ENCODE measurements at regions not wholly inside any gene's neighbourhood (a gene's known extent, or its start where the extent isn't known, plus 50 kb on each side); places are given as distances from the start of the nearest gene placed in this dataset.

DNA sequence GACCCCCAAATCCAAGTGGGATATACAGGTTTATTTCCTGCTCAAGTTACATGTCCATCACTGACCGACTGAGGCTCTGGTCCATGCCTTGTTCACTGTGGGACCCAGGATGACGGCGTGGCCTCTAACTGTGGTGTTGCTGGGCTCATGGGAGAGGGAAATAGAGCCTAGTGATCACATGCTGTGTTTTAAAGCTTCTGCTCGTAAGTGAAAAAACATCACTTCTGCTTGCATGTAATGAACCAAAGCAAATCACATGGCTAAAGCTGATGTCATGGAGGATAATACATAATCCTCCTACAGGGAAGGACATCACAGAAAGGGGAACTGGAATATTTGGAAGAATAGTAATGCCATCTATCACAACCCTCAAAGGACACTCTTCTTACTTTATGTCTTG lies 107.6 kb downstream of the FASLG start:
- Histone ChIP-seq H3F3A (ENCODE audit: insufficient read depth, low read length) (no peaks in the 10 kb centered on the region), H3K4me2 (ENCODE audit: low read length) (no peak overlapping the region), H3K9ac (ENCODE audit: low read length) (no peak overlapping the region), H4K20me1 (ENCODE audit: insufficient read depth, low read length) (no peaks in the 10 kb centered on the region), H3K36me3 (ENCODE audit: insufficient read depth, low read length) (no peaks in the 10 kb centered on the region), H3K9me2 (ENCODE audit: low read depth, low read length) (no peaks in the 10 kb centered on the region), H3K27me3 (ENCODE audit: insufficient read depth, low read length) (no peaks in the 10 kb centered on the region), H3K4me3 (ENCODE audit: low read depth, low read length, poor library complexity, severe bottlenecking) (no peak overlapping the region), H3K27ac (ENCODE audit: low read depth, low read length, poor library complexity, severe bottlenecking) (no peak overlapping the region), H3K4me1 (ENCODE audit: insufficient read depth, low read length, severe bottlenecking) (no peaks in the 10 kb centered on the region), H3K9me3 (ENCODE audit: low read length) (no peaks in the 10 kb centered on the region), H2AFZ (ENCODE audit: low read length) (no peak overlapping the region), H3K79me2 (ENCODE audit: insufficient read depth, low read length) (no peaks in the 10 kb centered on the region)
- no peak for TF ChIP-seq EZH2 (IDR thresholded peaks at IDR 0.05; ENCODE audit: borderline replicate concordance, low read length)
- TF ChIP-seq, protein P1, sequence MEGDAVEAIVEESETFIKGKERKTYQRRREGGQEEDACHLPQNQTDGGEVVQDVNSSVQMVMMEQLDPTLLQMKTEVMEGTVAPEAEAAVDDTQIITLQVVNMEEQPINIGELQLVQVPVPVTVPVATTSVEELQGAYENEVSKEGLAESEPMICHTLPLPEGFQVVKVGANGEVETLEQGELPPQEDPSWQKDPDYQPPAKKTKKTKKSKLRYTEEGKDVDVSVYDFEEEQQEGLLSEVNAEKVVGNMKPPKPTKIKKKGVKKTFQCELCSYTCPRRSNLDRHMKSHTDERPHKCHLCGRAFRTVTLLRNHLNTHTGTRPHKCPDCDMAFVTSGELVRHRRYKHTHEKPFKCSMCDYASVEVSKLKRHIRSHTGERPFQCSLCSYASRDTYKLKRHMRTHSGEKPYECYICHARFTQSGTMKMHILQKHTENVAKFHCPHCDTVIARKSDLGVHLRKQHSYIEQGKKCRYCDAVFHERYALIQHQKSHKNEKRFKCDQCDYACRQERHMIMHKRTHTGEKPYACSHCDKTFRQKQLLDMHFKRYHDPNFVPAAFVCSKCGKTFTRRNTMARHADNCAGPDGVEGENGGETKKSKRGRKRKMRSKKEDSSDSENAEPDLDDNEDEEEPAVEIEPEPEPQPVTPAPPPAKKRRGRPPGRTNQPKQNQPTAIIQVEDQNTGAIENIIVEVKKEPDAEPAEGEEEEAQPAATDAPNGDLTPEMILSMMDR (IDR thresholded peaks at IDR 0.05; ENCODE audit: low read length) = no peak

DNA sequence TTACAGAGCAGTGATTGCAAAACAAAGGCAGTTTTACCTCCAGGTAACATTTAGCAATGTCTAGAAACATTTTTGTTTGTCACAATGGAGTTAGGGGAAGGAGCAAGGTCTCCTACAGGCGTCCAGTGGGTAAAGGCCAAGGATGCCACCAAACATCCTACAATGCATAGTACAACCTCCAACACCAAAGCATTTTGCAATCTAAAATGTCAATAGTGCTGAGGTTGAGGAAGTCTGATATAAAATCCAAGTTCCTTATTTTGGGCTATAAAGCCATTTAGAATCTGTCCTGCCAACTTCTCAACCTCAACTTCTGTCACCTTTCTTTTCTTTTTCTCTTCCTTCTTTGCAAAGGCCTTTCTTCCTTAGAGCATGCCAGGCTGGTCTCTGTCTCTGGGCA lies 111.2 kb downstream of the FASLG start:
- H3K4me1 ChIP-seq (ENCODE audit: insufficient read depth, low read length, severe bottlenecking) = no peaks in the 10 kb centered on the region
- no peaks in the 10 kb centered on the region for H3K79me2 ChIP-seq (ENCODE audit: insufficient read depth, low read length)
- TF ChIP-seq EZH2 (IDR thresholded peaks at IDR 0.05; ENCODE audit: borderline replicate concordance, low read length) = no peak
- TF ChIP-seq, protein P1 (IDR thresholded peaks at IDR 0.05; ENCODE audit: low read length) = no peak

DNA sequence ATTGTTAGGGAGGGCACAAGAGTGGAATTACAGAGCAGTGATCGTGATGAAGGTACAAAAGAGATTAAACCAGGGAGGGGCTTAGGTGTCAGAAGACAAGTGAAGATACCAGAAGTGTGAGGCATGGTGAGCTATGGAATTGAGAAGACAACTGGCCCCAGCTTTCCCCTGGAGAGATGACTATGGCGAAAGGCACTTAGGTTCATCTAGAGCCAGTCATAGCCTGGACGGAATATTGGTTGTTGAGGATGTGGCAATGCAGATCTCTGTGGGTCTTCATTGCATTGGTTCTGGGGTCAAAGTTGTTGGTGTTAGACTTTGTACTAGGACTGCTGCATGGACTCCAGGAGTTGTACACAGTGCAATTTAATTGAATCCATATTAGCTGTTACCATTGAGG lies 115.7 kb downstream of the FASLG start:
- peaks cover 11% of the 10 kb centered on the region for H3K4me1 ChIP-seq (ENCODE audit: insufficient read depth, low read length, severe bottlenecking)
- no peaks in the 10 kb centered on the region for H3K9me3 ChIP-seq (ENCODE audit: low read length)
- H3K27me3 ChIP-seq (ENCODE audit: insufficient read depth, low read length) = no peaks in the 10 kb centered on the region
- no peak overlapping the region for H3K4me2 ChIP-seq (ENCODE audit: low read length)
- no peak overlapping the region for H3K4me3 ChIP-seq (ENCODE audit: low read depth, low read length, poor library complexity, severe bottlenecking)
- H3K27ac ChIP-seq (ENCODE audit: low read depth, low read length, poor library complexity, severe bottlenecking) = no peak overlapping the region
- TF ChIP-seq EZH2 (IDR thresholded peaks at IDR 0.05; ENCODE audit: borderline replicate concordance, low read length) = no peak
- TF ChIP-seq, protein P1 (IDR thresholded peaks at IDR 0.05; ENCODE audit: low read length) = no peak
- no peaks in the 10 kb centered on the region for H3F3A ChIP-seq (ENCODE audit: insufficient read depth, low read length)
- H2AFZ ChIP-seq (ENCODE audit: low read length) = no peak overlapping the region
- H3K36me3 ChIP-seq (ENCODE audit: insufficient read depth, low read length) = no peaks in the 10 kb centered on the region
- no peaks in the 10 kb centered on the region for H3K9me2 ChIP-seq (ENCODE audit: low read depth, low read length)
- H4K20me1 ChIP-seq (ENCODE audit: insufficient read depth, low read length) = no peaks in the 10 kb centered on the region
- H3K9ac ChIP-seq (ENCODE audit: low read length) = no peak overlapping the region
- no peaks in the 10 kb centered on the region for H3K79me2 ChIP-seq (ENCODE audit: insufficient read depth, low read length)

More for the DNA sequence above, 111.2 kb downstream of the FASLG start:
- no peaks in the 10 kb centered on the region for H3F3A ChIP-seq (ENCODE audit: insufficient read depth, low read length)
- no peaks in the 10 kb centered on the region for H3K27me3 ChIP-seq (ENCODE audit: insufficient read depth, low read length)
- H4K20me1 ChIP-seq (ENCODE audit: insufficient read depth, low read length) = no peaks in the 10 kb centered on the region
- no peak overlapping the region for H3K27ac ChIP-seq (ENCODE audit: low read depth, low read length, poor library complexity, severe bottlenecking)
- no peak overlapping the region for H3K4me2 ChIP-seq (ENCODE audit: low read length)
- H2AFZ ChIP-seq (ENCODE audit: low read length) = no peak overlapping the region
- H3K9ac ChIP-seq (ENCODE audit: low read length) = no peak overlapping the region
- no peaks in the 10 kb centered on the region for H3K9me2 ChIP-seq (ENCODE audit: low read depth, low read length)
- no peaks in the 10 kb centered on the region for H3K9me3 ChIP-seq (ENCODE audit: low read length)
- H3K36me3 ChIP-seq (ENCODE audit: insufficient read depth, low read length) = no peaks in the 10 kb centered on the region
- H3K4me3 ChIP-seq (ENCODE audit: low read depth, low read length, poor library complexity, severe bottlenecking) = no peak overlapping the region
